SK-N-SH (cell line): ENCODE measurements at regions not wholly inside any gene's neighbourhood (a gene's known extent, or its start where the extent isn't known, plus 50 kb on each side); places are given as distances from the start of the nearest gene placed in this dataset.

Source experiments
- ELF1 ChIP-seq: IDR thresholded peaks from 2 replicates; pipeline ENCODE4 v1.4.0; 2012
- EP300 ChIP-seq, 2 experiments: IDR thresholded peaks; 2 replicates each; pipeline versions ENCODE4 v1.4.0 to v1.6.1; 2012; ENCODE audit warnings: borderline replicate concordance in 1 of 2, low read depth in 1 of 2, low read length in 1 of 2
- EZH2phosphoT487 ChIP-seq: fragments of 200-600 bp; sonication (generic); IDR thresholded peaks from 2 replicates; pipeline ENCODE4 v1.6.1; 2017; ENCODE audit warnings: low read depth, mixed run types, mild to moderate bottlenecking, antibody characterized with exemption, moderate library complexity, borderline replicate concordance
- GABPA ChIP-seq: IDR thresholded peaks from 2 replicates; pipeline ENCODE4 v1.4.0; 2012; ENCODE audit warnings: low read depth, mild to moderate bottlenecking
- MXI1 ChIP-seq: IDR thresholded peaks from 2 replicates; pipeline ENCODE4 v1.6.1; 2012; ENCODE audit warnings: mild to moderate bottlenecking, low read depth, low read length, improper control_type of control experiment
- NFIC ChIP-seq: IDR thresholded peaks from 2 replicates; pipeline ENCODE4 v1.4.0; 2012; ENCODE audit warnings: borderline replicate concordance
- PBX3 ChIP-seq: IDR thresholded peaks from 2 replicates; pipeline ENCODE4; 2012
- POLR2AphosphoS5 ChIP-seq: IDR thresholded peaks from 2 replicates; pipeline ENCODE4 v1.6.1; 2012; ENCODE audit warnings: low read depth, low read length
- RAD21 ChIP-seq: IDR thresholded peaks from 2 replicates; pipeline ENCODE4 v1.6.1; 2012; ENCODE audit warnings: mild to moderate bottlenecking, low read length
- RCOR1 ChIP-seq: fragments of 150-350 bp; IDR thresholded peaks from 2 replicates; pipeline ENCODE4 v1.6.1; 2017; ENCODE audit warnings: antibody characterized with exemption, low read length
- TF ChIP-seq, protein P1 (sequence below): fragments of 200-600 bp; sonication (generic); IDR thresholded peaks from 2 replicates; pipeline ENCODE4 v1.6.1; 2017; ENCODE audit warnings: antibody characterized with exemption, mild to moderate bottlenecking, moderate library complexity
- TF ChIP-seq, protein P2 (sequence below): IDR thresholded peaks from 2 replicates; pipeline ENCODE4 v1.4.0; 2012; ENCODE audit warnings: low read depth, borderline replicate concordance
- TF ChIP-seq, protein P3 (sequence below): IDR thresholded peaks from 2 replicates; pipeline ENCODE4 v1.4.0; 2012; ENCODE audit warnings: low read depth
- TF ChIP-seq, protein P4 (sequence below): IDR thresholded peaks from 2 replicates; pipeline ENCODE4 v1.6.1; 2012; ENCODE audit warnings: mild to moderate bottlenecking, low read depth, low read length, moderate library complexity

DNA sequence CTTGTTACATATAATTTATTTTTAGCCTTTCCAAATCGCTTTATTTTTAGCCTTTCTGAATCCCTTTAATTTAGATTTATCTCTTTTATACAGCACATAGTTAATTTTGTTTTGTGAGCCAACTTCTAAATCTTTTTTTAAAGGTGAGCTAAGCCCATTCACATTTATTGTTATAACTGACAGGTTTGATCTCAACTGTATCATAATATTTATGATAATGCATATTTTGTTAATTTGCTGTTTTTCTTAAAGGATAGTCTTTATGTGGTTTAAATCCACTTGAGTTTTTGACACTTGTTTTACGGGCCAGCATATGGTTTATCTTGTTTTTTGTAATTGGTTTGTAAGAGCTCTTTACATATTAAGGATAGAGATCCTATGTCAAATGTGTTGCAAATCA, 177.8 kb upstream of the SMIM23 start:
- TF ChIP-seq ELF1, result no peak
- TF ChIP-seq, protein P1, sequence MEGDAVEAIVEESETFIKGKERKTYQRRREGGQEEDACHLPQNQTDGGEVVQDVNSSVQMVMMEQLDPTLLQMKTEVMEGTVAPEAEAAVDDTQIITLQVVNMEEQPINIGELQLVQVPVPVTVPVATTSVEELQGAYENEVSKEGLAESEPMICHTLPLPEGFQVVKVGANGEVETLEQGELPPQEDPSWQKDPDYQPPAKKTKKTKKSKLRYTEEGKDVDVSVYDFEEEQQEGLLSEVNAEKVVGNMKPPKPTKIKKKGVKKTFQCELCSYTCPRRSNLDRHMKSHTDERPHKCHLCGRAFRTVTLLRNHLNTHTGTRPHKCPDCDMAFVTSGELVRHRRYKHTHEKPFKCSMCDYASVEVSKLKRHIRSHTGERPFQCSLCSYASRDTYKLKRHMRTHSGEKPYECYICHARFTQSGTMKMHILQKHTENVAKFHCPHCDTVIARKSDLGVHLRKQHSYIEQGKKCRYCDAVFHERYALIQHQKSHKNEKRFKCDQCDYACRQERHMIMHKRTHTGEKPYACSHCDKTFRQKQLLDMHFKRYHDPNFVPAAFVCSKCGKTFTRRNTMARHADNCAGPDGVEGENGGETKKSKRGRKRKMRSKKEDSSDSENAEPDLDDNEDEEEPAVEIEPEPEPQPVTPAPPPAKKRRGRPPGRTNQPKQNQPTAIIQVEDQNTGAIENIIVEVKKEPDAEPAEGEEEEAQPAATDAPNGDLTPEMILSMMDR, result no peak
- TF ChIP-seq, protein P2, sequence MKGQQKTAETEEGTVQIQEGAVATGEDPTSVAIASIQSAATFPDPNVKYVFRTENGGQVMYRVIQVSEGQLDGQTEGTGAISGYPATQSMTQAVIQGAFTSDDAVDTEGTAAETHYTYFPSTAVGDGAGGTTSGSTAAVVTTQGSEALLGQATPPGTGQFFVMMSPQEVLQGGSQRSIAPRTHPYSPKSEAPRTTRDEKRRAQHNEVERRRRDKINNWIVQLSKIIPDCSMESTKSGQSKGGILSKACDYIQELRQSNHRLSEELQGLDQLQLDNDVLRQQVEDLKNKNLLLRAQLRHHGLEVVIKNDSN, result no peak
- no peak for TF ChIP-seq EZH2phosphoT487
- no peak for TF ChIP-seq POLR2AphosphoS5
- no peak for TF ChIP-seq EP300 (IDR thresholded peaks at IDR 0.05; ENCODE audit: borderline replicate concordance in 1 of 2, low read depth in 1 of 2, low read length in 1 of 2)
- no peak for TF ChIP-seq PBX3
- TF ChIP-seq, protein P3, sequence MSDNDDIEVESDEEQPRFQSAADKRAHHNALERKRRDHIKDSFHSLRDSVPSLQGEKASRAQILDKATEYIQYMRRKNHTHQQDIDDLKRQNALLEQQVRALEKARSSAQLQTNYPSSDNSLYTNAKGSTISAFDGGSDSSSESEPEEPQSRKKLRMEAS, result no peak
- TF ChIP-seq, protein P4, sequence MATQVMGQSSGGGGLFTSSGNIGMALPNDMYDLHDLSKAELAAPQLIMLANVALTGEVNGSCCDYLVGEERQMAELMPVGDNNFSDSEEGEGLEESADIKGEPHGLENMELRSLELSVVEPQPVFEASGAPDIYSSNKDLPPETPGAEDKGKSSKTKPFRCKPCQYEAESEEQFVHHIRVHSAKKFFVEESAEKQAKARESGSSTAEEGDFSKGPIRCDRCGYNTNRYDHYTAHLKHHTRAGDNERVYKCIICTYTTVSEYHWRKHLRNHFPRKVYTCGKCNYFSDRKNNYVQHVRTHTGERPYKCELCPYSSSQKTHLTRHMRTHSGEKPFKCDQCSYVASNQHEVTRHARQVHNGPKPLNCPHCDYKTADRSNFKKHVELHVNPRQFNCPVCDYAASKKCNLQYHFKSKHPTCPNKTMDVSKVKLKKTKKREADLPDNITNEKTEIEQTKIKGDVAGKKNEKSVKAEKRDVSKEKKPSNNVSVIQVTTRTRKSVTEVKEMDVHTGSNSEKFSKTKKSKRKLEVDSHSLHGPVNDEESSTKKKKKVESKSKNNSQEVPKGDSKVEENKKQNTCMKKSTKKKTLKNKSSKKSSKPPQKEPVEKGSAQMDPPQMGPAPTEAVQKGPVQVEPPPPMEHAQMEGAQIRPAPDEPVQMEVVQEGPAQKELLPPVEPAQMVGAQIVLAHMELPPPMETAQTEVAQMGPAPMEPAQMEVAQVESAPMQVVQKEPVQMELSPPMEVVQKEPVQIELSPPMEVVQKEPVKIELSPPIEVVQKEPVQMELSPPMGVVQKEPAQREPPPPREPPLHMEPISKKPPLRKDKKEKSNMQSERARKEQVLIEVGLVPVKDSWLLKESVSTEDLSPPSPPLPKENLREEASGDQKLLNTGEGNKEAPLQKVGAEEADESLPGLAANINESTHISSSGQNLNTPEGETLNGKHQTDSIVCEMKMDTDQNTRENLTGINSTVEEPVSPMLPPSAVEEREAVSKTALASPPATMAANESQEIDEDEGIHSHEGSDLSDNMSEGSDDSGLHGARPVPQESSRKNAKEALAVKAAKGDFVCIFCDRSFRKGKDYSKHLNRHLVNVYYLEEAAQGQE, result no peak
- TF ChIP-seq RAD21, result no peak
- no peak for TF ChIP-seq GABPA
- TF ChIP-seq NFIC, result no peak
- no peak for TF ChIP-seq RCOR1
- TF ChIP-seq MXI1, result no peak
